ENCODE measurements at regions not wholly inside any gene's neighbourhood (a gene's known extent, or its start where the extent isn't known, plus 50 kb on each side); places are given as distances from the start of the nearest gene placed in this dataset.

- TF ChIP-seq POLR2A (IDR thresholded peaks at IDR 0.05) (no peak), CTCF (IDR thresholded peaks at IDR 0.05) (no peak)
These were observed 188.4 kb upstream of the FAM9B start for GRCh38 chrX:9222299-9222698.
